UCSD-AML1 (cell line): ENCODE measurements at regions not wholly inside any gene's neighbourhood (a gene's known extent, or its start where the extent isn't known, plus 50 kb on each side); places are given as distances from the start of the nearest gene placed in this dataset.

Experiments used
- DNase-seq: peaks from one replicate; lab custom pipeline; 2025; ENCODE audit not compliant: unreplicated experiment; lab: John Stamatoyannopoulos, UW

DNA sequence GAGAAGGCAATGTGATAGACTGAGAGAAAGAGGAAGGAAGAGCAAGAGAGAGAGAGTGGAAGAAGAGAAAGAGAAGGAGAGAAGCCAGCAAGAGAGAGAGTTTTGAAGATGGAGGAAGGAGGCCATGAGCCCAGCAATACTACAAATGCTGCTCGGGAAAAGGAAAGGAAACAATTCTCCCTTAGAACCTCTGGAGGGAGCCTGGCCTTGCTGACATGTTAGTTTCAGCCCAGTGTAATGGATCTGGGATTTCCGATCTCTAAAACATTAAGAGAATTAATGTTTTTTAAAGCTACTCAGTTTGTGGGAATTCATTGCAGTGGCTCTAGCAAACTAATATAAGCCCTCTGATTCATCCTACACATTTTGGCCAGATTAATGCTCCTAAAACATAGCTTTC lies 206.8 kb upstream of the MTPN start:
- no peak for DNase-seq

GRCh38 chr7:136180984-136181383 lies 203.8 kb upstream of the MTPN start:
- DNase-seq: no peak

DNA sequence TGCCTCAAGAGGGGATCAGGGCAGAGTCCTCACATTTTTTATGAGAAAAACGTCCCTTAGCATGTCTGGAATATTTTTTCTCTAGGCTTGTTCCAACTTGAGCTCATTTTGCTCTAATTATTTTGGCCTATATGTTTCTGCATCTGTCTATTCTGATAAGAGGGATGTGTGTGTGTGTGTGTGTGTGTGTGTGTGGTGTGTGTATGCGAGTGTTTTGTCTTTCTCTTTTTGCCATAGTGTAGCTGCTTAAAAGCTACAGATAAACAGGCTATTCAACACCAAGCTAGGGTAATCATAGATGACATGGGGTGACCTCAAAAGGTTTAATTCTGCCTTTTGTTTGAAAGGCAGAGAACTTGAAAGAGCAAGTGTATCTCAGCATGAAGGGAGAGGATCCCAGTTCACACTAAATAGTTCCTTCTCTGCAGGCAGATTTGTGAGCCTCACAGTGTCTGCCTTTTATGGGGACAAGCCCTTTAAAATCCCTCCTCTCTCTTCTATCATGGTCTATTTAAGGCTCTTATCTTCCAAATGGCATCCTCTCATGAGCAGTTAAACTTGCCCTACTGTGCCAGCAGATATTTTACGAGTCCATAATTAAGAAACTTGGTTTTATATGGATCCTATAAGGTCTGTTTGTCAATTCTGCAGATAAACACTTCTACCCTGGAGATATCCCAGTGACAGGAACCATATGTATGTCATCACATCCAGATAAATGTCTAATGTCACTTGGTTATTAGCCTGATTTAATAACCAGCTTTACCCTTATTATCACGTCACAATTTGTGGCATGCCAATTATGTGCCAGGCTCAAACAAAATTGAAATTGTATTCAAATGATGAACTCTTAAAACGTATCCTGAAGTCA lies 202.9 kb upstream of the MTPN start:
- no peak for DNase-seq

DNA sequence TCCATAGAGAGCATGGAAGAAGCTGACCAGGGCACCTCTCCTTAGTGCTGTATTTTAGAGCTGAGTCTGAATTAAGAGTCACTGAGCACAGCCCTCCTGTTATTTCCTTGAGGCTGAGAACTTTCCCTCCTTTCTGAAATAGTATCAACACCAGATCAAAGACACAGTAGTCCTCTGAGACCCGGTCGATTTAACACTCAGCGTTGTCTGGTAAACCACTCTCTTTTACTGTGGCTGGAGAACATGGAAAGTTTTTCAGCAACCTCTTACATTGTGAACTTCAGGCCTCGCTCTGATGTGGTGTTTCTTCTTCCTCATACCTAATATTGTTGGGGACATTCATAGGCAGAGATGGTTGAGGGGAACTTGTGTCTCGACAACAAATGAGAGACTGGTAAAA lies 202.0 kb upstream of the MTPN start:
- no peak for DNase-seq

GRCh38 chr7:136174477-136175125 lies 197.4 kb upstream of the MTPN start:
- no peak for DNase-seq

DNA sequence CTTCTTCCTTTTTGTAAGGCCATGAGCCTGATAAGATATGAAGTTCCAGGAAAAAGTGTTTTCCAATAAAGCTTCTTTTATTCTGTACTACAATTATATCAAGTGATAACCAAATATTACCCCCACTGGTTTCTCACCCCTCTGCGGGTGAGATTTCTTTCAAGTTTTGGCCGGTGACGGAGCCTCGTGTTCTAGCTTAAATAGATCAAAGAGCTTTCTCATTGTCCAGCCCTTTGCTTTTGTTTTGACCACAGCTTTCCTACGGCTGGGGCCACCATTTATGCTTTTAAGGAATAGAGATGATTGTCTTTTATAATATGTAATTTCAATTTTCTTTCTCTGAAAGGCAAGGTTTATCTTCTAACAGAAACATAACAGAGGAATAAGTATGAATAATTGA lies 196.7 kb upstream of the MTPN start:
- no peak for DNase-seq

DNA sequence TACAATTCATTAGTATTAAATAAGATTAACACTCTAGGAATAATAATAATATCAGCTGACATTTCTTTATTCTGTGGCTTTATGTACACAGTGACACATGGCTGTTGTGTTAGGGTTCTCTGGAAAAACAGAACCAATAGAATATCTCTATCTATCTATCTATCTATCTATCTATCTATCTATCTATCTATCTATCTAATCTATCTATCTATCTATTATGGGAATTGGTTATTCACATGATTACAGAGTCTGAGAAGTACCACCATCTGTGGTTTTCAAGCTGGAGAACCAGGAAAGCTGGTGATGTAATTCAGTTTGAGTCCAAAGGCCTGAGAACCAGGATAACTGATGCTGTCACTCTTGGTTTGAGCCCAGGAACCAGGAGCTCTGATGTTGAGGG lies 194.1 kb upstream of the MTPN start:
- no peak for DNase-seq

DNA sequence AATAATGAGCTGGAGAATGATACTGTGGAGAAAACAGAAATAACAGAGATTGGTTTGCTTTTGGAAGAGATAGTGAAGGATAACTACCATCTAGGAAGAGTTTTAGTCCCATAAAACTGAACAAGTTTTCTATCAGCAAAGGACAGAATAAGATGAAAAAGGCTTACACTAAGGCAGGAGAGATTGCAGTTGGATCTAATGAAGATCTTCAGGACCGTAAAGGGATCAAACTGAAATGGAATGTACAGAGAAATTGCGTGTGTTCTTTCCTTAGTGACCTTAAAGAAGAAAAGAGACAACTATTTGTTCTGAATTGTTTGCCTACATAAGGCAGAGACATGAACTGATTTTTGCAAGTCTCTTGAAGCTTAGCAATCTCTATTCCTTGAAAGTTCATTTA lies 191.7 kb upstream of the MTPN start:
- DNase-seq: no peak

DNA sequence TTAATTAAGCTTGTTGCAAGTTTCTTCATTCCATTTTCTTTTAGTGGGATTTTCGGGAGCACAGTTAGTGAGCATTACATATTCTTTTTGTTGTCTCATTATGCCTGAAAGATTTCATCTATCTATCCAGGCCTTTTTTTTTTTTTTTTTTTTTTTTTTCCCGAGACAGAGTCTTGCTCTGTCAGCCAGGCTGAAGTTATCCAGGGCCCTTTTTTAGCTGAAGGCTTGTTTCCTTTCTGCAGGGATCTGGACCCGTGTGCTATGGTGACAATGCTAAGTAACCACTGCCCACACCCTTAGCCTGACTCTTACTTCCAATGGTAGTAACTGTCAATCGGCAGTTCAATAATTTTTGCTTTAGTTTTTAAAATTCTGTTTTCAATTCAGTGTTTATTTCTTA lies 190.8 kb upstream of the MTPN start:
- DNase-seq: no peak

GRCh38 chr7:136166521-136166920 lies 189.4 kb upstream of the MTPN start:
- no peak for DNase-seq

DNA sequence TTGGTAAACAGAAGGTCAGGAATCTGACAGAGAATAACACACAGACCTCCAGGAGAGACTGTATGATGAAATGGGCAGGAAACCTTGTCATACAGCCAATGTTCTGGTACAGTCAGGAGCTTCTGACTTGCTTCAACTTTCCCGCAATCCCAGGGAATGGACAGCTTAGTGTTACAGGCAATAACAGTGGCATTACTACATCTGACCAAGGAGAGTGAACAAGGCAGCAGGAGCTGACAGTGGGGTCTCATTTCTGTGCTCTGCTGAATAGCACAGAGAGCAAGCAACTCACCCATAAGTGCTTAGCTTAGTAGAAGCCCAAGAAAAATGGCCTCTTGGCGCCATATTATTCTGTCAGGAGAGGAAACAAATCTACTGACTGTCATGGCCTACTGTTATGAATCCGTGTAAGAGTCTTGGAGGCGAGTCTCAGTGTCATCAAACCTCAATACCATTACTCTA lies 186.2 kb upstream of the MTPN start:
- no peak for DNase-seq

- no peak for DNase-seq
These were observed 173.2 kb upstream of the MTPN start for GRCh38 chr7:136150311-136150710.

- DNase-seq: no peak
These were observed 171.8 kb upstream of the MTPN start for GRCh38 chr7:136148920-136149319.

- DNase-seq: no peak
These were observed 169.8 kb upstream of the MTPN start for GRCh38 chr7:136146925-136147324.

- DNase-seq: no peak
These were observed 167.0 kb upstream of the MTPN start for GRCh38 chr7:136144182-136144581.

DNA sequence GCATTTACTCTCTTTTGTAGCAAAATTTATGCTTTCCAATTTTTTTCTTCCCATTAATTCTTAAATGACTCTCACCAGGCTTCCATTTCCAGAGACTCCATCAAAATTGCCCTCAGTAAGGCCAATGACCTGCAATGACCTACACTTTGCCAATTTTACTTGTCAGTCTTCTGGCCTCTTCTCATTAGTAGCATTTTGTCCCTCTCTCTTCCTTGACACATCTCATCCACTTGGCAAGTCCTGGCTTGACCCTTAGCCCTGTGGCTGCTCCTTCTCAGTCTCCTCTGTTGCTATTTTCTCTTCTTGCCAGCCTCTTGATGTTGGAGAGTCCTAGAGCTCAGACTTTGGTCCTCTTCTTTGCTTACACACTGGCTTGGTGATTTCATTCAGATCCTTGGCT lies 166.1 kb upstream of the MTPN start:
- DNase-seq: no peak

- no peak for DNase-seq
These were observed 165.4 kb upstream of the MTPN start for GRCh38 chr7:136142583-136142982.

DNA sequence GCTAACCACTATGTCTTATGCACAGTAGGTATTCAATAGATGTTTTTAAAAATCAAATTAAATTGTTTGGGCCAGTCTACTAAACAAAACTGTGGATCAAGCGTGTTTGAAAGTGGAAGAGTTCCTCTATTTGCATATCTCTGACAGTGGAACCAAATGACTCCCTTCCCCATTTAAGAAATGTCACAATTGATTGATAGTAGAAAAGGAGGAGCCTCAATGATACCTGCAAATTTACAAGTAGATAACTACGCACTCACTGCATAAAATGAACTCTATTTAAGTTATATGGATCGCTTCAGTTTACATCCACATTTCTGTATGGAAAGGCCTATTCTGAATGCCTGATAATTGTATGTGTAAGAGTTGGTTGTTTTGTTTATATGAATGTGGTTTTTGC lies 163.3 kb upstream of the MTPN start:
- no peak for DNase-seq

DNA sequence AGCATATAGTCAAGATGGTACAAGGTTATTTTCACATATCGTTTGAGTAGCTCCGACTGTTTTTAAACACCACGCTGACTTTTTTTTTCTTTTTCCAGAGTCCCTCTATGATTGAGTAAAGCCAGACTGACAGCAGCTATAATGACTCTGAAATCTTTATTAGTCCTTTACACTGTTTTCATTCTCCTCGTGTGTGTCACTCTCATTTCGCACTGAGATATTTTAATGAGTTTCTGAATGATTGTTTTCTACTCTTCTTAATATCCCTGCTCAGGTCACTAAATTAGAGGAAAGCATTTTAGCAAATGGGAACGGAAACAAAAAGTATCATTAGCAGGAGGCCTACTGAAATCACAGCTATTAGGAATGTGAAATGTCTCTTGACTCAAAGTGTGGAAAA lies 162.3 kb upstream of the MTPN start:
- no peak for DNase-seq

DNA sequence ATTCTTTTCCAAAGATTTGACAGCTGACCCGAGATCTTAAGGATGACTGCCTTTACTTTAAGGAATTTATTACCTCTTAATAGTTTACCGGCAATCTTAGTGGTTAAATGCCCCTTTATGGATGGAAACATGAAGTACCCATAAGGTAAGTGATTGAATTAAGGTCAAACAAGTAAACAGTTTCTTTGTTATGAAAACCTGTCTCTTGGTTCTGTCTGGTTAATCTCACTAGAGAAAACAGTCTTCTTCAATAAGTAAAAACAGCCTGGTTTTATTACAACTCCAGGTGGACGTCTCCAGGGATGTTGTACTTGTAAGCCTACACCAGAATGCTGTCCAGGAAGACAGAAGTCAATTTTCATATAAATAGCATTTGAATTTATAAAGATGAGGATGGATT lies 161.8 kb upstream of the MTPN start:
- no peak for DNase-seq

DNA sequence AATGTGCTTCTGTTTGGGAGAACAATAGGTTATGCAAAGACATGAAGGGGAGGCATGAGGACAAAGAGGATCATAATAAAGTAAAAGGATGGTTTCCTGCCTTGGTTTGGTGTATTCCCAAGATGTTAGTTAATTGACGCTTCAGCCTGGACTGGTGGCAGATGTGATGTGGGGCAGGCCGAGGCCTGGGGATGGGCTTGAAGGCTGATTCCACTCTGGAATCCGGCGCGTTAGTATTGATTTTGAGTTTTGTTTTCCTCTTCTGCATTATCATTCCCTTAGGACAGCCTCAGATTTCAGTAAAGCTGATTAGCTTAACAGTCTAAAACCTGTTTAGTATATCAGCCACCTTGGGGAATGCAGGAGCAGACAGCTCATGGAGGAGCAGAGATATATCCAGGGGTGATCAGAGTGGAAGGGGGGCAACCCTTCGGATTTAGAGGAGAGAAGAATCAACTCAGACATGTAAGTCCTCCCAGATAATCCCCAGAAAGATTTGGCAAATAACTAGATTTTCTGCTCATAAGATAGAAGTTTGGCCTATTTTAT lies 159.8 kb upstream of the MTPN start:
- DNase-seq: no peak

DNA sequence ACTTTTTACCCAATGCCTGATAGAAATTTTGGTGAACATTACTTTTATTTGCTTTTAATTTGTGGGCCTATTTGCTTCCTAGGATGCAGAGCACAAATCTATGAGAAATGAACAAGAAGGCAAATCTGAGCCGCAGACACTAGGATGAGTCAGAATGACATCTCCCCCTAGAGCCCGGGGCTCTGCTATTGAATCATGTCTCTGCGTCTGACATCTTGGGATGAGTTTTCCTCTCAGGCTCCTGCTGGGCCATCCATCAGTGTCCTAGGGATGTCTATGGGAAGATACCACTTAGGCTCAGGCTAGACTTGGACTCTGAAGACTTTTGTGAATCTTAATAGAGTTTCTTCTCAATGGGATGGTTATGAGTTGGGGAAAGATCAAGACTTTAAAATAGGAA lies 157.3 kb upstream of the MTPN start:
- DNase-seq: no peak
